IPS-18a (cell line): ENCODE measurements at regions not wholly inside any gene's neighbourhood (a gene's known extent, or its start where the extent isn't known, plus 50 kb on each side); places are given as distances from the start of the nearest gene placed in this dataset.

Experiments
- H3K27ac ChIP-seq: one replicate; pipeline ENCODE4 v1.5.1; 2013; ENCODE audit warnings: low read length
- H3K27me3 ChIP-seq: one replicate; pipeline ENCODE4 v1.6.1; 2013; ENCODE audit warnings: mild to moderate bottlenecking, low read length; ENCODE audit not compliant: control insufficient read depth, insufficient read depth
- H3K36me3 ChIP-seq: one replicate; pipeline ENCODE4 v1.6.1; 2013; ENCODE audit warnings: low read depth, low read length; ENCODE audit not compliant: control insufficient read depth
- H3K4me1 ChIP-seq: one replicate; pipeline ENCODE4 v1.6.1; 2013; ENCODE audit warnings: low read depth, low read length; ENCODE audit not compliant: control insufficient read depth
- H3K4me3 ChIP-seq: one replicate; pipeline ENCODE4 v1.5.1; 2013; ENCODE audit warnings: low read length
- H3K9ac ChIP-seq: one replicate; pipeline ENCODE4 v1.6.1; 2013; ENCODE audit warnings: mild to moderate bottlenecking, low read length, moderate library complexity
- H3K9me3 ChIP-seq: one replicate; pipeline ENCODE4 v1.6.1; 2013; ENCODE audit warnings: low read depth, low read length; ENCODE audit not compliant: control insufficient read depth

GRCh38 chrX:150052226-150052625, 113.9 kb upstream of the EOLA2 start:
- no peak overlapping the region for H3K4me3 ChIP-seq
- H3K27ac ChIP-seq: no peak overlapping the region
- H3K9ac ChIP-seq: no peak overlapping the region

GRCh38 chrX:150058728-150059127, 120.4 kb upstream of the EOLA2 start:
- Histone ChIP-seq H3K36me3 (no peaks in the 10 kb centered on the region), H3K4me3 (no peak overlapping the region), H3K27me3 (no peaks in the 10 kb centered on the region), H3K27ac (no peak overlapping the region), H3K4me1 (no peaks in the 10 kb centered on the region), H3K9me3 (peaks cover 8% of the 10 kb centered on the region), H3K9ac (no peak overlapping the region)

More at GRCh38 chrX:150052226-150052625, 113.9 kb upstream of the EOLA2 start:
- Histone ChIP-seq H3K36me3 (no peaks in the 10 kb centered on the region), H3K27me3 (no peaks in the 10 kb centered on the region), H3K4me1 (no peaks in the 10 kb centered on the region), H3K9me3 (peaks cover 4% of the 10 kb centered on the region)

- no peaks in the 10 kb centered on the region for H3K4me1 ChIP-seq
Observed at GRCh38 chrX:150060406-150060805, 122.1 kb upstream of the EOLA2 start.

GRCh38 chrX:150062292-150063137, 124.2 kb upstream of the EOLA2 start:
- H3K27ac ChIP-seq: no peak overlapping the region
- no peaks in the 10 kb centered on the region for H3K36me3 ChIP-seq
- no peaks in the 10 kb centered on the region for H3K27me3 ChIP-seq
- H3K9me3 ChIP-seq: peaks cover 13% of the 10 kb centered on the region
- H3K9ac ChIP-seq: no peak overlapping the region
- no peaks in the 10 kb centered on the region for H3K4me1 ChIP-seq
- no peak overlapping the region for H3K4me3 ChIP-seq

More at GRCh38 chrX:150060406-150060805, 122.1 kb upstream of the EOLA2 start:
- Histone ChIP-seq H3K9me3 (peaks cover 13% of the 10 kb centered on the region), H3K9ac (no peak overlapping the region), H3K27ac (no peak overlapping the region), H3K4me3 (no peak overlapping the region), H3K27me3 (no peaks in the 10 kb centered on the region), H3K36me3 (no peaks in the 10 kb centered on the region)

DNA sequence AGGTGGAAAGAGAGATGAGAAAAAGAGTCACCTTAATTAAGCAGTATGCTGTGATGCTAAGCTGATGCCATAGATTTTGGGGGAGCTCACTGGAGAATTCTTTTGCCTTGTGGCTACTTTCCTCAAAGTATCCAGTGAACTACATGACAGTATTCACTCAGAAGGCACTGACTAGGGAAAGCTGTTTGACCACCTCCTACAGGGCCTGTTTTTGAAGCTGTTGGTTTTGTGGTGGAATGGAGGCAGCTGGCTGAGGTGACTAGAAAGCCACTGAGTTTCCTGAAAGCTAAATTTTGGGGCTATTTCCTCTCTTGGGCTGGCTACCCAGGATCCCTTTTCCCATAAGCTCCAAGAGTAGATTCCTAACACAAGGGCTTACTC, 124.8 kb upstream of the EOLA2 start:
- no peaks in the 10 kb centered on the region for H3K27me3 ChIP-seq
- H3K9me3 ChIP-seq: peaks cover 13% of the 10 kb centered on the region
- no peak overlapping the region for H3K4me3 ChIP-seq
- H3K4me1 ChIP-seq: no peaks in the 10 kb centered on the region
- no peak overlapping the region for H3K27ac ChIP-seq
- H3K9ac ChIP-seq: no peak overlapping the region
- H3K36me3 ChIP-seq: no peaks in the 10 kb centered on the region

GRCh38 chrX:150063674-150064073, 125.4 kb upstream of the EOLA2 start:
- Histone ChIP-seq H3K9ac (no peak overlapping the region), H3K4me1 (no peaks in the 10 kb centered on the region), H3K4me3 (no peak overlapping the region), H3K27me3 (no peaks in the 10 kb centered on the region), H3K36me3 (no peaks in the 10 kb centered on the region), H3K9me3 (peaks cover 13% of the 10 kb centered on the region), H3K27ac (no peak overlapping the region)

GRCh38 chrX:150074175-150074574, 135.9 kb upstream of the EOLA2 start:
- peaks cover 22% of the 10 kb centered on the region for H3K9me3 ChIP-seq
- no peak overlapping the region for H3K4me3 ChIP-seq
- H3K36me3 ChIP-seq: no peaks in the 10 kb centered on the region
- no peak overlapping the region for H3K9ac ChIP-seq
- no peak overlapping the region for H3K27ac ChIP-seq
- no peaks in the 10 kb centered on the region for H3K27me3 ChIP-seq
- H3K4me1 ChIP-seq: no peaks in the 10 kb centered on the region

GRCh38 chrX:150080497-150080896, 142.2 kb upstream of the EOLA2 start:
- no peak overlapping the region for H3K9ac ChIP-seq
- peaks cover 28% of the 10 kb centered on the region for H3K9me3 ChIP-seq
- no peak overlapping the region for H3K4me3 ChIP-seq
- no peak overlapping the region for H3K27ac ChIP-seq
- H3K36me3 ChIP-seq: no peaks in the 10 kb centered on the region
- no peaks in the 10 kb centered on the region for H3K27me3 ChIP-seq
- no peaks in the 10 kb centered on the region for H3K4me1 ChIP-seq

- H3K27me3 ChIP-seq: no peaks in the 10 kb centered on the region
- H3K36me3 ChIP-seq: no peaks in the 10 kb centered on the region
- no peak overlapping the region for H3K9ac ChIP-seq
- H3K4me1 ChIP-seq: no peaks in the 10 kb centered on the region
- no peak overlapping the region for H3K27ac ChIP-seq
- no peak overlapping the region for H3K4me3 ChIP-seq
- H3K9me3 ChIP-seq: peaks cover 25% of the 10 kb centered on the region
Observed at GRCh38 chrX:150081076-150081475, 142.8 kb upstream of the EOLA2 start.

DNA sequence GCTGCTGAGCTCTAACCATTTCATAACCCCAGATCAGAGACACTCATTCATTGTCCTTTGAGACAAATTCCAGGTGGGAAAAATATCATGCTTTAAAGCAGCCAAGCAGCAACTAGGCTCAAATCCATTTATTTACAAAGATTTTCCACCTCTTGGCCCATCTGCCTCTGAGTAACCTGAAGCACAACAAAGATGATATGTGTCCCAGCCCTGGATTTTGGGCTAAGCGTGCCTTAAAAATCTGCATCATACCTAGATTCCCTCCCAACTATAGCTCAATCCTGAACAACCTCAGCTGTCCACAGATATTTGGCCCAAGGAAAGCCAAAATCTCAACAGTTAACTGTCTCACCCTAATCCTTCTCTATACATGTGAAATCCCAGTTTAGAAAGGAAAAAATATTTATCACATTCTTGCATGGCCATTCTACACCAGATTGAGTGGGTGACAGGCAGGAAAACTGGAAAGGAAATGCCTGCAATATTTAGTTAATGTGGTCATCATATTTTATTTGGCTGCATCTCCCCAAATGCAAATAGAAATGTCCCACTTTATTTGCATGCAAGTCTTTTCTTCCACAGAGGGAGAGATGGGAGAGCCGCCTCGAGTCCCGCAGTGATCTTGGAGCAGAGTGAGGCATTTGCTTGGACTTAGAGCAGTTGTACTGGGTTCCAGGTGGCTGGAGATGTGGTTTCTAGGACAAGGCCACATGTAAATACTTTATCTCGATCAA, 146.4 kb upstream of the EOLA2 start:
- H3K27ac ChIP-seq: no peak overlapping the region
- no peak overlapping the region for H3K4me3 ChIP-seq
- no peaks in the 10 kb centered on the region for H3K36me3 ChIP-seq
- no peaks in the 10 kb centered on the region for H3K4me1 ChIP-seq
- H3K9ac ChIP-seq: no peak overlapping the region
- no peaks in the 10 kb centered on the region for H3K27me3 ChIP-seq
- H3K9me3 ChIP-seq: peaks cover 21% of the 10 kb centered on the region

DNA sequence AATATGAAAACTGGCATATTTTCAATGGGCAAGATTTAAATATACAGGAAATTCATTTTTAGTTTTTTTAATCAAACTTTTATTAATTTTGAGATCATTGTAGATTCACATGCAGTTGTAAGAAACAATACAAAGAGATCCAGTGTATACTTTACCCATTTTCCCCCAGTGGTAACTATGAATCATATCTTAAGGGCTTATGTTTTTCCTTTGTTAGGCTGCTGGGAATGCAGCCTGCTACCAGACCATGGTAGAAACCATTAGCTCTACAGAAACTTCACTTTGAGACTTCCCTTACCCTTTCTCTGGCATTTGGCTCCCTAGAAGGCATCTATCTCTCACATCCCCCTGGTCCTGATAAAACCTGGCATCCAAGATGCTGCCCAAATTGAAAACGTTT, 147.6 kb upstream of the EOLA2 start:
- Histone ChIP-seq H3K9ac (no peak overlapping the region), H3K36me3 (no peaks in the 10 kb centered on the region), H3K27me3 (no peaks in the 10 kb centered on the region), H3K27ac (no peak overlapping the region), H3K4me1 (no peaks in the 10 kb centered on the region), H3K9me3 (peaks cover 13% of the 10 kb centered on the region), H3K4me3 (no peak overlapping the region)
